Fibroblast of the conjunctiva (primary cell): ENCODE measurements at regions not wholly inside any gene's neighbourhood (a gene's known extent, or its start where the extent isn't known, plus 50 kb on each side); places are given as distances from the start of the nearest gene placed in this dataset.
"Not testable (repeated sequence)": the region's sequence is repeated elsewhere in the genome, so short reads cannot be mapped to it uniquely, and the experiment has no call there.

Experiments
- DNase-seq: peaks from one replicate; pipeline ENCODE4 v3.0.0-alpha.2; 2010; ENCODE audit warnings: low read depth

DNA sequence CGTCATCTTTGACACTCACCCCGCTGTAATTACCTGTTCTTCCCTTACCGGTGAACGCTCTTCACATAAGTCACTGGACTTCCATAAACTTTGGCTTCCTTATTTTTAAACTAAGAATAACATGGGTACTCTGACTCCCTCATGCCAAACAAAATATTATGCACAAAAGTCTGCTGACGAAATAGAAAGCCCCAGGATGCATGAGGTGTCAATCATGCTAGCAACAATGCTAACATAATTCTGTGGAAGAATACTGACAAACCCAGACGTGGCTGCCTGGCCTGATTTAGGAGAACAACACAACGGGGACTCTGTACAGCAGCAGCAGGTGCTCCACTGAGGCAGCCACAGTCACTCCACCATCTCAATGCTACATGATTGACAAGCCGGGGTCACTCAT is 137.5 kb downstream of the CCDC71L start:
- no peak for DNase-seq

DNA sequence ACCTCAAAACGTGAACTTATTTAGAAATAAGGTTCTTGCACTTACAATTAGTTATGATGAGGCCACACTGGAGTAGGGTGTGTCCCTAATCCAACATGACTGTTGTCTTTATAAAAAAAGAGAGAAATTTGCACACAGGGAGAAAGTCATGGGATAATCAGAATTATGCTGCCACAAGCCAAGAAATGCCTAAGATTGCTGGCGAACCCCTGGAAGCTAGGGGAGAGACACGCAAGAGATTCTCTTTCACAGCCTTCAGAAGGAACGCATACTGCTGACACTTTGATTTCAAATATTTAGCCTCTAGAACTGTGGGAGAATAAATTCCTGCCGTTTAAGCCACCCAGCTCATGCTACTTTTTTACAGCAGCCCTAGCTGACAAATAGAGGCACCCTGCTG is 138.3 kb downstream of the CCDC71L start:
- DNase-seq, result no peak

DNA sequence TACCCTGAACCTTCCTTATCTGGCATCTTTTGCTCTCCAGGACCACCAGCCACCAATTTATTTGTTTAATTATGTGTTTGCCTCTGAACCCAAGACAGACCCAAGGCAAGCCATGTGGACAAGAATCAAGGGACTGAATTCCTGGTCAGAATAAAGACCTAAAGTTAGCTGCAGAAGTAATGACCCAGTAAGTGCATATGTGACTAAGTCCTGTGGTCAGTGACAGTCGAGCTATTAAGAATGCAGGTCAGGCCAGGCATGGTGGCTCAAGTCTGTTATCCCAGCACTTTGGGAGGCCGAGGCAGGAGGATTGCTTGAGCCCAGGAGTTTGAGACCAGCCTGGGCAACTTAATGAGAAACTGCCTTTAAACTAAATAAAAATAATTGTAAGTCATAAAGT is 139.4 kb downstream of the CCDC71L start:
- DNase-seq, result no peak

DNA sequence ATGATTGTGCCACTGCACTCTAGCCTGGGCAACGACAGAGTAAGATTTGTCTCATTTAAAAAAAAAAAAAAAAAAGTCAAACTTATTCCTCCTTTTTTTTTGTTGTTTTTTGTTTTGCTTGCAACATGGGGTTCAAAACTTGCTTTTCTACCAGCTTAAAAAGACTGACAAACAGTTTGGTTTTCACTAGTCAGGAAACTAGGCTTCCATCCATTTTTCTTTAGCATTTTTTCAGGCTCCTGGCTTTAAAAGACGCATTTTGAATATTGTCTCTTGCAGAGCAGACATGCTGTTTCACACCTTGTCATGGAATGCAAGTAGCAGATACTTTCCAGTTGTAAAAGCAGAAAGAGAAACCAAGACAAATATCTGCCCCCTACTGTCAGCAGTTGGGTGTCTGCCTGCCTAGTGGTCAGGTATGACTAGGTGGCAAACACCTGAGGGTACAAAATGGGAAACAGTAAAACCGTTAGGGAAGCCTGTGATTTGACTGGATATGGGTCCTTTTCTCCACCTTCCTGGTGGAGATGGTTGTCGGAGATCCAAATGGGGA is 139.9 kb downstream of the CCDC71L start:
- no peak for DNase-seq

DNA sequence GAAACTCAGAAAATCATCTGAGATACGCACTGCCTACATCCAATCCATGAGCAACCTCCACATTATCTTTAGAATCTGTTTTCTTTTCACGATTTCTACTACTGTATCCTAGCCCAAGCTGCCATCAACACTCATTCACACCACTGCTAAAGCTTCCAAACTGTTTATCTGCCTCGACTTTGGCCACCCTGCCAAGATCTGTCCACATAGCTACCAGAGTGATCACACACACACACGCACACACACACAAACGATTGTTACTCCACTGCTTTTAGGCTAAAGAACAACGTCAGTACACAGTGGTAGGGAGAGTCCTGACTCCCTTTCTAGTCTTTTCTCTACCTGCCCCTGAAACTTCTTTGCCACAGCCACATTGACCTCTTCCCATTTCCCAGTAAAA is 142.0 kb downstream of the CCDC71L start:
- no peak for DNase-seq

DNA sequence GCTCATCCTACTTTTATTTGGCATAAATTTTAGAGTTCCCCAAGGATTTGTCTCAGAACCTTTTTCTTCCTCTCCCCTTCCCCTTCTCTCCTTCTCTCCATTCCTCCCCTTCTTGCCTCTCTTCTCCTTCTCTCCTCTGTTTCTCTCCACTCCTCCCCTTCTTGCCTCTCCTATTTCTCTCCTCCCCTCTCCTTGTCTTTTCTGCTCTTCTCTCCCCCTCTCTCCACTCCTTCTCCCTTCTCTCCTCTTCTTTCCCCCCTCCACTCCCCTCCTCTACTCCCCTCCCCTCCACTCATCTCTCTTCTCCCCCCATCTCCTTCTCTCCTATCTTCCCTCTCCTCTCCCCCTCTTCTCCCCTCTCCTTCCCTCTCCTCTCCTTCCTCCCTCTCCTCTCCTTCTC is 142.7 kb downstream of the CCDC71L start:
- DNase-seq, result no peak

DNA sequence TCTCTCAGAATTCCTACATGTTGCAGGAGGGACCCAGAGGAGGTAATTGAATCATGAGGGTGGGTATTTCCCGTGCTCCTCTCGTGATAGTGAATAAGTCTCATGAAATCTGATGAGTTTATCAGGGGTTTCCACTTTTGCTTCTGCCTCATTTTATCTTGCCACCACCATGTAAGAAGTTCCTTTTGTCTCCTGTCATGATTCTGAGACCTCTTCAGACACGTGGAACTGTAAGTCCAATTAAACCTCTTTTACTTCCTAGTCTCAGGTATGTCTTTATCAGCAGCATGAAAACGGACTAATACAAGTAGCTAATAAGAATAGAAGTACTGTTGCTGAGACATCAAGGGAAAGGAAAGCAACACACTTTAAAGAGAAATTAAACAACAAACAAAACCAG is 143.4 kb downstream of the CCDC71L start:
- DNase-seq, result no peak

DNA sequence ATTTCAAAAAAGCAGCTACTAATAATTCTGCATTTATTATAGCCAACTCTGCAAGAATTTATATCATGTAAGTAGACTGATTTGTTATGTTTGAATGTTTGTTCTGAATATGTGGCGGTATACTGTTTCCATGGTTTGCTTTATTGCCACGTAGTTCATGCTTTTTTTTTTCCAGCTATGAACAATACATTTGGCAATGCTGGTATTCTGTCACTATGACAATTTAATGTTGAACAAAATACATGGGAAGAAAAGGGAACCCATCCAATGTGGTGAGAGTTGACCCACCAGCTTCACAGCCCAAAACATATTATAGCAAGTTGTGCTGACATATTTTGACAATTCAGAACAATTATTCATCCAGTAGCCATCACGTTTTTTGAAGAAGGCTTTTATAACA is 145.6 kb downstream of the CCDC71L start:
- DNase-seq, result no peak

DNA sequence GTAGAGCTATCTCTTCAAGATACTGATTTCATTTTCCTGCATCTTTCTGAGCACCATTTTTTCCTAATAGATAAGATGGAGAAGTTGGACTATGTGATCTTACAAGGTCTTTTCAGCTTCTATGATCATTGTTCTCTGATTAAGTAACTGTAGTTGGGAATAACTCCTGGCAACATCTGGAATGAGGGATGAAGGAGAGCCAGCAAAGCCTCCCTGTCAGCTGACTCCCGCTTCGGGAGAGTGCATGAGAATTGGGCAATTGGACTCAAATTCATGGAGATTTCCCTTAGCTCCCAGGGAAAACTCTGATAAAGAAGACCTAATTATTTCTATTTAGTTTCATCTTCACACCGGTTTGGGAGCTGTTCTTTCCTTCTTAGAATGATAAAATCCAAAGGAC is 146.1 kb downstream of the CCDC71L start:
- no peak for DNase-seq

DNA sequence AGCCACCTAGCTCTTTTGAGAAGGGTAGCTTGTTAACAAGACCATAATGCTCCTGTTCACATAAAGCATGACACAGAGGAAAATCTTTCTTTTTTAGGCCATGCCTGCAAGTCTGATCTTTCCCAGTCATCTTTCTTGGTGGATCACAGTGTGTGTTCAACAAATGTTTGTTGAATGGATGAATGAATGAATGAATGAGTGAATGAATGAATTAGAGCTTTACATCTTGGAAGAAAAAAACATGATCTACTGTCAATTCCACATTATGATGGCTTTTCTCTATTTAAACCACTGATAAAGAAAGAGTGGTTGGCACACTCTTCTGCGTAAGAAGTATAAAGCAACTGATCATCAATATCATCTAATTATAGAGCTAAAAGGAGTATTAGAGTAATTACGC is 148.7 kb downstream of the CCDC71L start:
- DNase-seq, result no peak

DNA sequence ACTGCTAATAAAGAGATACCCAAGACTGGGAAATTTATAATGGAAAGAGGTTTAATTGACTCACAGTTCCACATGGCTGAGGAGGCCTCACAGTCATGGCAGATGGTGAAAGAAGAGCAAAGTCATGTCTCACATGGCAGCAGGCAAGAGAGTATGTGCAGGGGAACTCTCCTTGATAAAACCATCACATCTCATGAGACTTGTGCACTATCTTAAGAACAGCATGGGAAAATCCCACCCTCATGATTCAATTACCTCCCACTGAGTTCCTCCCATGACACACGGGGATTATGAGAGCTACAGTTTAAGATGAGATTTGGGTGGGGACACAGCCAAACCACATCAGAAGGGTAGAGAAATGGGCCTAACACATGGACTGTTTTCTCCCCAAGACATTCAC is 156.3 kb downstream of the CCDC71L start:
- no peak for DNase-seq

DNA sequence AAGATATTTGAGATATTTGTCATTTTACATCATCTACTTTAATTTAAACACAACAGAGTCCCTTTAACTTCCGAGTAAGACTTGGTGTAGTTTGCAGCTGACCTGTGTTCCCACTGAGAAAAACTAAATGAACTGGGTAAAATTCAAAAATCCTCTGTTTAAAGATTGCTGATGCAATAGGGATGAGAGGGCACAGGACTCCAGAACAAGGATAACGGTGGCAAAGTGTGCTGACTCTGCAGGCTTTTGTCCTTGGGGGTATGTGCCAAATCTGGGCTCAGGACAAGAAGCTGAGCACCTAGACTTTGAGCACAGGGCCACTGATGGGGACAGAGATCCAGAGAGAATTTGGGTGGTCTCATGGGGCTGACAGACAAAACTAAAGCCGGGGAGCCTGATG is 156.8 kb downstream of the CCDC71L start:
- DNase-seq, result no peak

DNA sequence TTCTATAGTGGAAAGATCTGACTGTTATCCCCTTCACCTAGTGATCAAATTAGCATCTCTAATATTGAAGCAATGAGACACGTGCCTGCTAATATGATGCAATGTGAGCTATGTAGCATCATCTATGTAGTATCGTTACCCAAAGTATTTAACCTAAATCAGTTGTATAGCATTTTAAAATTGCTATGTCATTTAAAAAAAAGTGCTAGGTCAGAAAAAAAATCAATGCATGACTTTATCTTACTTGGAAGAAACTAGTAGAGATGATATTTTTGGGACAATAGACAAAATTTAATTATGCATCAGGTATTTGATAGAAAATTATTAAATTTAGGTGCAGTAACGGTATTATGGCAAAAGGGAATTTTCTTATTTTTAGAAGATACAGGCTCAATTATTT is 157.3 kb downstream of the CCDC71L start:
- no peak for DNase-seq

DNA sequence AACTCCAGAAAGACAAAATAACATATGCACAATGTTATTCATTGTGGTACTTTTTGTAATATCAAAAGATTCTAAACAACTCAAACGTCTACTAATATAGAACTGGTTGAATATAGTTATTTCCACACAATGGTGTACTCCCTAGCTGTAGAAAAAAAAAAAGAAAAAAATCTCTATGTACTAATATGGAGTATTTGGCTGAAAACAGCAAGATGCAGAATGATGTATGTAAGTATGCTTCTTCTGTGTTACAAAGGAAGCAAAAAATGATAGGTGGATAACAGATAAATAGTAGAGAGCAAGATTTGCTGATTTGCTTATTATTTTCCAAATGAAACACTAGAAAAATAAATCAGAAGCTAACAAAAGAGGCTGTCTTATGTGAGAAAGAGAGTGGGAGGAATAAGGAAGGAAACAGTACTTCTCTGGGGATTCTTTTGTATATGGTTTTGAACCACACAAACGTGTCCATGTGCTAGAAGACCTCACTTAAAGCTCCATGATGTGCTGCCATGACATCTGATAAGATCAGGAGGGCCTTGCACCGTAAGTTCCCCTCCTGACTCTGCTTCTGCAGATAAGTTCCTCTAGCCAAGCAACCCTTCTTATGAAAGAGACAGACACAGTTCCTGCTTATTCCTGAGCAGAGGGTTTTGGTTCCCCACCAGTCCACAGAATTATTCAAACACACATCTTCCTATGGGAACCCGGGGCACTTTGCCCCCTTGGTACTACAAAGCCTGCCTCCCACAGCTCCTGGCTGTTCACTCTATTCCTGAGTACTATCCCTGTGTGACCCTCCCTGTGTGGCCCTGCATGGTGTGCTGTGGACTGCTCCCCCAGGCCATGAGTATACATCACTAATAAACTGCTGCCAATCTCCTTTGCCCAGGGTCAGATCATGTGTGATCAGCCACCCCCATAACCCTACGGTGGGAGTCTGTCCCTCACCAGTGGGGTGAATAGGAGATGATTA is 159.1 kb downstream of the CCDC71L start:
- DNase-seq, result no peak

DNA sequence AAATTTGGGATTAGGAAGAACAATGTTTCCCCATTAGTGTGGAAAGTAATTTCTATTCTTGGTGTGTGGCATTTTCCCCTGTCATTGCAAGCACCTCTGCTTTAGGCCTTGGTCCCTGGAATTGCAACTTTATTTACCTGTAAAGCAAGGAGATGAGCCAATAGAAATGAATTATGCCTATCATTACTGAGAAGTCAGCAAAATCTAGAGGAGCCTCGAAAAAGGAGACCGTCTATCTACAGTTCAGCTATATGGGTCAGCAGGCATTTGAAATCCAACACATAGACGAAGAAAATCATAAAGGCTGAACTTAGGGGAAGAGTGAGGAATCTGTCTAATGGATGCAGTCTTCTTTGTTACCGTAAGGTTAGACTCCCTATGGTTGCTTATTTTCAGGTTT is 161.1 kb downstream of the CCDC71L start:
- no peak for DNase-seq

DNA sequence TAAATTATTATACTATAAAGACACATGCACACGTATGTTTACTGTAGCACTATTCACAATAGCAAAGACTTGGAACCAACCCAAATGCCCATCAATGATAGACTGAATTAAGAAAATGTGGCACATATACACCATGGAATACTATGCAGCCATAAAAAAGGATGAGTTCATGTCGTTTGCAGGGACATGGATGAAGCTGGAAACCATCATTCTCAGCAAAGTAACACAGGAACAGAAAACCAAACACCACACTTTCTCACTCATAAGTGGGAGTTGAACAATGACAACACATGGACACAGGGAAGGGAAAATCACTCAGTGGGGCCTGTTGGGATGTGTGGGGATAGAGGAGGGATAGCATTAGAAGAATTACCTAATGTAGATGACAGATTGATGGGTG is 163.0 kb downstream of the CCDC71L start:
- not testable (repeated sequence) for DNase-seq

DNA sequence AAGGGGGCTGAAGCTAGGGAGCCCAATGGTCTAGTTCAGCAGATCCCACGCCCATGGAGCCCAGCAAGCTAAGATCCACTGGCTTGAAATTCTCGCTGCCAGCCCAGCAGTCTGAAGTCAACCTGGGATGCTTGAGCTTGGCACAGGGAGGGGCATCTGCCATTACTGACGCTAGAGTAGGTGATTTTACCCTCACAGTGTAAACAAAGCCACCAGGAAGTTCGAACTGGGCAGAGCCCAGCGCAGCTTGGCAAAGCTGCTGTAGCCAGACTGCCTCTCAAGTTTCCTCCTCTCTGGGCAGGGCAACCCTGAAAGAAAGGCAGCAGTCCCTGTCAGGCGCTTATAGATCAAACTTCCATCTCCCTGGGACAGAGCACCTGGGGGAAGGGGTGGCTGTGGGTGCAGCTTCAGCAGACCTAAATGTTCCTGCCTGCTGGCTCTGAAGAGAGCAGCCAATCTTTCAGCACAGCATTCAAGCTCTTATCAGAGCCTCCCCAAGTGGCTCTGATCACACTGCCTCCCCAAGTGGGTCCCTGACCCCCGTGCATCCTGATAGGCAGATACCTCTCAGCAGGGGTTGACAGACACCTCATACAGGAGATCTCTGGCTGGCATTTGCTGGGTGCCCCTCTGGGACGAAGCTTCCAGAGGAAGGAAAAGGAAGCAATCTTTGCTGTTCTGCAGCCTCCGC is 167.8 kb downstream of the CCDC71L start:
- no peak for DNase-seq

DNA sequence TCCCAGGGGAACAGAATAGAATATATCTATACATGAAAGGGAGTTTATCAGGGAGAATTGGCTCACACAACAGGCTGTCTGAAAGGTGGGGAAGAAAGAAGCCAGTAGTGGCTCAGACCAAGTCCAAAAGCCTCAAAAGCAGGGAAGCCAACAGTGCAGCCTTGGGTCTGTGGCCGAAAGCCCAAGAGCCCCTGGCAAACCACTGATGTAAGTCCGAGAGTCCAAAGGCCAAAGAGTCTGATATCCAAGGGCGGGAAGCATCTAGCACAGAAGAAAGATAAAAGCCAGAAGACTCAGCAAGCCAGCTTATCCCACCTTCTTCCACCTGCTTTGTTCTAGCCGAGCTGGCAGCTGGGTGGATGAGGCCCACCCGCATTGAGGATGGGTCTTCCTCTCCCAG is 172.5 kb downstream of the CCDC71L start:
- no peak for DNase-seq

DNA sequence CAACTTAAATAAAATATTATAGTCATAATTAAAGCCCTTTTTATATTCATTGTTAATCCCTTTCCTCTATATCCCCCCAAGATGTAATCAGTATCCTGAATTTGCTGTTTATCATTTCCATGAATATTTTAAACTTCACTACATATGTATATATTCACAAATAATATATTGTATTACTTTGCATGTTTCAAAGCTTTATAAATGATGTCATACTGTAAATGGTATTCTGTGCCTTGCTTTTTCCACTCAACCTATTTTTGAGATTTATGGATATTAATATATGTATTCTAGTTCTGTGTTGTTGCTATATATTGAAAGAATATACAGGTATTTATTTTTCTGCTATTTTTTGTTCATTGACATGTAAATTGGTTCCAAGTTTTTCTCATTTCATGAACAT is 173.1 kb downstream of the CCDC71L start:
- no peak for DNase-seq

DNA sequence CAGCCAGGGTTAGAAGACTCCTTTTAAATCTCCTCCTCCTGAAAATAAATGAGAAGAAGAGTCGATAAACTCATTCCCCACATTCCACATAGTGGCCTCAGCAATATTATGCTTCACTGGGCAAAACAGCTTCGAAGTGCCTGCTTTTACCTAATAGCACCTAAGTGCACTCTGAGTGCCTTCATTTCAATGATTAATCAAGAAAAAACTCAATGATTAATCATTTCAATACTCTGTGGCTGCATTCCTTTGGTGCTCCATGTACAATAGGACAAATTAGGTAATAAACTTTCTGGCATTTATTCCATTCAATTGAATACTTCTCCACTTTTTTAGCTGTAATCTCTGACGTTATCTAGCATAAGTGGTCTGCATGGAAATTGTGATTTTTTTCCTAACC is 174.6 kb downstream of the CCDC71L start:
- DNase-seq, result no peak

DNA sequence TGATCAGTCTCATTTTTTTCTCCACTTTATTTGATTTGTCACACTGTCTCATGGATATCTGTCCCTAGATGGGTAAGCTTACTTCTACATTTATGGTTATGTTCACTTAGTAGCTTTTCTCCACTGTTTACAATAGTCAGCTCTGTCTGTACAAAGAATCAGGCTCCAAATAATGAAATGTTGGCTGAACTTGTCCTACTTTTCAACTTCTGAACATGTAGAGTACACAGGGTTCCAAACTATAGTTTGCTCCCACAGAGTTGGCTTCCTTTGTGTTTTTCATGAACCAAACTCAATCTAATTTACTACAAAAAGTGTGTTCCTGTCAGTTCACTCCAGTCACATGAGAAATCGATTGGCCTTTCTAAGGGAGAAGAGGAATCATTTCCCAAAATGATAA is 175.0 kb downstream of the CCDC71L start:
- no peak for DNase-seq

DNA sequence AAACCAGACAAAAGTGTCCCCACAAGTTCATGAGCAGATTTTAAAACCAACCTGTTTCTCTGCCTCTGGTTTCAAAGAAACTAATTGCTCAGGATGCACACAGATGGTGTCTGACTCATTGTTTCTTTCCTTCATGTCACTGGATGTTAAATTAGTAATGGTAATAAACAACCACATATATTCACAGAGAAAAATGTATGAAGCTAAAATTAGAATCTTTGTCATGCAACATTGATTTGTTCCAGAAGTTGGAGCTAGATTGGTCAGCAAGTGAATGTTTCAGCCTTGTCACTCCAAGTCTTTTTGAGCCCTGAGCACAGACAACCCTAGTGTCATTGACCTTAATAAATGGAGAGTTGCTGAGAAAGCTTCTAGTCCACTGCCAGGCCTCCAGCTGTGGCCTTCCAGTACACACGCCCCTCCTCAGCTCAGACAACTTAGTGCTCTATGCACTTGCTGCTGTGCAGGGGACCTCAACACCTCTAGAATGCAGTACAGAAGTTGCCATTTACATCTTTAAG is 175.9 kb downstream of the CCDC71L start:
- DNase-seq, result peak; percentile 22

DNA sequence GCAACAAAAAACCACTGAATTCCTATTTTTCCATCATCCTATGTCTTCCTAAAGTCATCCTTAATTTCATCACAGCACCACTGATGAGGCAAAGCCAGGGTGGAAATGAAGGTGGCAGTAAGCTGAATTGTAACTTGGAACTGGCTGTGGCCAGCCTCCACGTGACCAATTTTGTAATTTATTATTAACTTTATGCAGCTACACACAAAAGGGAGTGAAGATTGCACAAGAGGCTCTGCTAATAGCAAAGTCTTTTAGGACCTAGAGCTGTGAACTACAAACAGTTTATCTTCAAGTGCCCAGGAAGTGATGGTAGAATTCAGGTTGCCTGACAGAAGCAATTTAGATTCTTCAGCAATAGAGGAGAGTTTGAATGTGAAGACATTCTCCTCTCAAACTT is 176.4 kb downstream of the CCDC71L start:
- DNase-seq, result no peak
